AG04450 (cell line): ENCODE measurements at regions not wholly inside any gene's neighbourhood (a gene's known extent, or its start where the extent isn't known, plus 50 kb on each side); places are given as distances from the start of the nearest gene placed in this dataset.

Experiments used
- CTCF ChIA-PET: fragments of 300-600, 350-600 bp; formaldehyde crosslinking; extraction: SDS; loops from one replicate; lab custom pipeline; 2022; ENCODE audit warnings: antibody characterized with exemption, inconsistent platforms; lab: Charles Lee
- POLR2A ChIA-PET: fragments of 350-600 bp; formaldehyde crosslinking; extraction: SDS; loops from one replicate; lab custom pipeline; 2021; ENCODE audit warnings: antibody characterized with exemption, inconsistent platforms; lab: Yijun Ruan, JAX
- DNase-seq: peaks from one replicate; pipeline ENCODE4 v3.0.0-alpha.2; 2011; ENCODE audit warnings: low read depth, low spot score
- H3K27ac ChIP-seq: one replicate; pipeline ENCODE4 v1.5.1; 2012; ENCODE audit warnings: low read depth, low read length, control low read depth
- H3K27me3 ChIP-seq: one replicate; pipeline ENCODE4 v1.6.0; 2012; ENCODE audit warnings: low read length; ENCODE audit not compliant: control insufficient read depth, insufficient read depth
- H3K4me3 ChIP-seq: 2 replicates; pipeline ENCODE4 v1.5.1; 2011; ENCODE audit warnings: mild to moderate bottlenecking, low read depth, low read length, control low read depth
- H3K9me3 ChIP-seq: 2 replicates; pipeline ENCODE4 v1.5.1; 2012; ENCODE audit warnings: low read length; ENCODE audit not compliant: control insufficient read depth, insufficient read depth
- TF ChIP-seq, protein P1 (sequence below): IDR thresholded peaks from 2 replicates; pipeline ENCODE4 v1.5.1; 2011; ENCODE audit warnings: low read depth, low read length, control low read depth, inconsistent platforms

DNA sequence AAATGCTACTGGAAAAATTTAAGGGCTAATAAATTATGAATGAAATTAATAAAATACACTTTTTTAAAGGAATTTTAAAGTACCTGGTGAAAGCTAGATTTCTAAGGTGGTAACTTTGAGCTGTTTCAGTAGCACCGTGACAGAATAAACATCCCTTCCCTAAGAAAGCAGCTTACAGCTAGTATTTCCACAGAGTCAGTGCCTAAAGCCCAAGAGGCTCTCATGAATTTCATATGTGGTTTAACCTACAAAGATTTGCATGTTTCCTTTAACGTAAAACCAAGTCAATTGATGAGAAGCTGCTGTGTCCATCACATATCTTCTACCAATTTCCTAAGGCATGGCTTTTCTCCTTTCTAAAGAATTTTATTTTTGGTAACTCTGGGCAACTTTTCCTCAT is 56.8 kb downstream of the IFNG start:
- ChIA-PET CTCF (no interaction called here), POLR2A (no interaction called here)
- Histone ChIP-seq H3K9me3 (no peaks in the 10 kb centered on the region), H3K4me3 (no peak overlapping the region), H3K27me3 (no peaks in the 10 kb centered on the region), H3K27ac (no peak overlapping the region)
- DNase-seq, result no peak
- TF ChIP-seq, protein P1, sequence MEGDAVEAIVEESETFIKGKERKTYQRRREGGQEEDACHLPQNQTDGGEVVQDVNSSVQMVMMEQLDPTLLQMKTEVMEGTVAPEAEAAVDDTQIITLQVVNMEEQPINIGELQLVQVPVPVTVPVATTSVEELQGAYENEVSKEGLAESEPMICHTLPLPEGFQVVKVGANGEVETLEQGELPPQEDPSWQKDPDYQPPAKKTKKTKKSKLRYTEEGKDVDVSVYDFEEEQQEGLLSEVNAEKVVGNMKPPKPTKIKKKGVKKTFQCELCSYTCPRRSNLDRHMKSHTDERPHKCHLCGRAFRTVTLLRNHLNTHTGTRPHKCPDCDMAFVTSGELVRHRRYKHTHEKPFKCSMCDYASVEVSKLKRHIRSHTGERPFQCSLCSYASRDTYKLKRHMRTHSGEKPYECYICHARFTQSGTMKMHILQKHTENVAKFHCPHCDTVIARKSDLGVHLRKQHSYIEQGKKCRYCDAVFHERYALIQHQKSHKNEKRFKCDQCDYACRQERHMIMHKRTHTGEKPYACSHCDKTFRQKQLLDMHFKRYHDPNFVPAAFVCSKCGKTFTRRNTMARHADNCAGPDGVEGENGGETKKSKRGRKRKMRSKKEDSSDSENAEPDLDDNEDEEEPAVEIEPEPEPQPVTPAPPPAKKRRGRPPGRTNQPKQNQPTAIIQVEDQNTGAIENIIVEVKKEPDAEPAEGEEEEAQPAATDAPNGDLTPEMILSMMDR, result no peak

DNA sequence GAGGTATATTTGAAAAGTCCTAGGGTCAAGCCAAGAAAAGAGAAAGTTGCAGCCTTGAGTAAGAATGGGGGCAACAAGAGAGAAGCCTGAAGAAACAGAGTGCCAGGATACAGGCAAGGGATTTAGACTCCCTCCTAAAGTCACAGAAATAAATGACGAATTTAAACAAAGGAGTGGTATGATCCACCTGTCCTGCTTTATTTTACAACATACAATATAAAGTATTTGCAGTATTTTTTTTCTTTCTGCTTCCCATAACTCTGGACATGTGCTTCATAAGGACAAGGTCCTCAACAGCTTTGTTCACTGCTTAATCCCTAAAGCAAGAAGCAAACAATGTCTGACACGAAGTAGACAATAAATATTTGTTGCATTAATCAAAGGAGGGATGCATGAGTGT is 57.4 kb downstream of the IFNG start:
- ChIA-PET POLR2A (no interaction called here), CTCF (no interaction called here)
- TF ChIP-seq, protein P1, result no peak
- H3K27me3 ChIP-seq, result no peaks in the 10 kb centered on the region
- no peak for DNase-seq
- no peak overlapping the region for H3K27ac ChIP-seq
- no peaks in the 10 kb centered on the region for H3K9me3 ChIP-seq
- H3K4me3 ChIP-seq, result no peak overlapping the region

DNA sequence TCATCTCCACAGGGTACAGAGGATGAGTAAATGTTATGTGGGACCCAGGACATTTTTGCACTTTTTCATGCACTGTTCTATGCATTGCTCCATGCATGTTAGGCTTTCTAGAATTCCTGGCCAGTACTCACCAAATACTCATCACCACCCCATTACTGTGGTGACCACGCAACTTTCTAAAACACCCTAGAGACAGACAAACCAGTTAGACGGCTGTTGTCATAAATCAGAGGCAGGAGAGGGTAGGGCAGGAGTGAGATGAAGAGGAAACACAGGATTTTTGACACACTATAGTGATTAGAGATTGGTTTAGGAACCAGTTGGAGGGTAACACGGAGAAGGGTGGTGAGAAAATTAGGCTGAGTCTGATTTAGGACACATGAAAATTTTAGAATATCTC is 59.3 kb downstream of the IFNG start:
- H3K27ac ChIP-seq, result no peak overlapping the region
- ChIA-PET POLR2A (no interaction called here), CTCF (no interaction called here)
- TF ChIP-seq, protein P1, result no peak
- no peak for DNase-seq
- H3K9me3 ChIP-seq, result no peaks in the 10 kb centered on the region
- peaks cover 2% of the 10 kb centered on the region for H3K27me3 ChIP-seq
- H3K4me3 ChIP-seq, result no peak overlapping the region

DNA sequence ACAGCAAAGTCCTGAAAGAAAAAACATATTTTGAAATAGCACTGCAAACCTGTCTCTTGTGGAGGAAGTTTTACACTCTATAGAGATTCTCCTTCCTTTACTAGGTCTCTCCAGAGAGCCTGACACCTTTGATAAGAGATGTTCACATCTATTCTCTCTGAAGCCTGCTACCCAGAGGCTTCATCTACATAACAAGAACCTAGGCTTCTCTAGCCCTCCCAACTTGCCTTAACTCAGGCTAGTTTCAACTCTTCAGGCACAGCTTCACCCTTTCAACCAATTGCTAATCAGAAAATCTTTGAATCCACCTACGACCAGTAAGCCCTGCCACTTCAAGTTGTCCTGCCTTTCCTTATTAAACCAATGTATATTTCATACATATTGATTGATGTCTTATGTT is 60.6 kb downstream of the IFNG start:
- TF ChIP-seq, protein P1, result no peak
- DNase-seq, result no peak
- no peaks in the 10 kb centered on the region for H3K9me3 ChIP-seq
- ChIA-PET POLR2A (no interaction called here), CTCF (no interaction called here)
- H3K27ac ChIP-seq, result no peak overlapping the region
- H3K27me3 ChIP-seq, result peaks cover 2% of the 10 kb centered on the region
- no peak overlapping the region for H3K4me3 ChIP-seq

DNA sequence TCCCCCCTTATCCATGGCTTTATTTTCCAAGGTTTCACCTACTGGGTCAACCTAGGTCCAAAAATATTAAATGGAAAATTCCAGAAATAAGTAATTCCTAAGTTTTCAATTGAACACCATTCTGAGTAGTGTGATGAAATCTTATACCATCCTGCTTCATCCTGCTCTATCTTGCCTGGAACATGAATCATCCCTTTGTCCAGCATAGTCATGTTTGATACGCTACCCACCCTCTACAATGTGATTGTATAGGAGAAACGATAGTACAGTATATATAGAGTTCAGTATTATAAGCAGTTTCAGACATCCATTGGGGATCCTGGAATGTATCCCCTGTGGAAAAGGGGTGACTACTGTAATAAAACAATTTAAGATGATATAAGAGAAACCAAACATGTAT is 62.2 kb downstream of the IFNG start:
- no peak for DNase-seq
- H3K9me3 ChIP-seq, result no peaks in the 10 kb centered on the region
- no peak overlapping the region for H3K27ac ChIP-seq
- H3K4me3 ChIP-seq, result no peak overlapping the region
- TF ChIP-seq, protein P1, result no peak
- CTCF ChIA-PET, result no interaction called here
- H3K27me3 ChIP-seq, result peaks cover 2% of the 10 kb centered on the region
- POLR2A ChIA-PET, result no interaction called here
